SK-N-SH (cell line): ENCODE measurements at regions not wholly inside any gene's neighbourhood (a gene's known extent, or its start where the extent isn't known, plus 50 kb on each side); places are given as distances from the start of the nearest gene placed in this dataset.

Experiments
- CTCF ChIA-PET: fragments of 300-600, 350-600 bp; formaldehyde crosslinking; extraction: SDS; loops from one replicate; lab custom pipeline; 2021; lab: Yijun Ruan, JAX
- POLR2A ChIA-PET: fragments of 350-600 bp; sonication (Branson Sonifier 250); formaldehyde crosslinking; extraction: SDS; loops from one replicate; lab custom pipeline; 2020; ENCODE audit warnings: antibody characterized with exemption, inconsistent platforms; lab: Yijun Ruan, JAX
- DNase-seq: peaks from one replicate; pipeline ENCODE4 v3.0.0; 2012
- H2AFZ ChIP-seq: fragments of 200-600 bp; sonication (generic); 2 replicates; pipeline ENCODE4 v1.8.1; 2016; ENCODE audit warnings: antibody characterized with exemption, mild to moderate bottlenecking, low read depth
- H3F3A ChIP-seq: fragments of 200-600 bp; sonication (generic); replicated peaks from 2 replicates; pipeline ENCODE3; 2016; ENCODE audit warnings: antibody characterized with exemption, mild to moderate bottlenecking; ENCODE audit not compliant: insufficient read depth
- H3K27ac ChIP-seq, 2 experiments: fragments of 200-500 bp in 1 of 2; fragments of 200-600 bp in 1 of 2; sonication (Bioruptor generic) in 1 of 2; sonication (generic), shearing (Covaris generic) in 1 of 2; 2 replicates each; pipeline versions ENCODE4 v1.5.1 to v1.6.1; 2014 to 2016; ENCODE audit warnings: low read depth in 2 of 2, inconsistent platforms in 1 of 2, low read length in 1 of 2, mild to moderate bottlenecking in 1 of 2, mixed read lengths in 1 of 2
- H3K27me3 ChIP-seq: fragments of 200-600 bp; sonication (generic), shearing (Covaris generic); 2 replicates; pipeline ENCODE4 v1.6.1; 2016; ENCODE audit warnings: mixed run types; ENCODE audit not compliant: insufficient read depth
- H3K36me3 ChIP-seq, 2 experiments: fragments of 200-500 bp in 1 of 2; fragments of 200-600 bp in 1 of 2; sonication (Bioruptor generic) in 1 of 2; sonication (generic) in 1 of 2; replicated peaks in 1 of 2; 2 replicates each; pipeline versions ENCODE3 to v1.5.1; 2014 to 2016; ENCODE audit warnings: low read length in 1 of 2, mild to moderate bottlenecking in 1 of 2; ENCODE audit not compliant: insufficient read depth in 2 of 2, control insufficient read depth in 1 of 2
- H3K4me1 ChIP-seq, 2 experiments: fragments of 200-500 bp in 1 of 2; fragments of 200-600 bp in 1 of 2; sonication (Bioruptor generic) in 1 of 2; sonication (generic), shearing (Covaris generic) in 1 of 2; 2 replicates each; pipeline versions ENCODE4 v1.5.1 to v1.6.1; 2014 to 2016; ENCODE audit warnings: low read depth in 1 of 2, low read length in 1 of 2, mixed run types in 1 of 2; ENCODE audit not compliant: insufficient read depth in 2 of 2, control insufficient read depth in 1 of 2
- H3K4me2 ChIP-seq: fragments of 200-600 bp; sonication (generic), shearing (Covaris generic); 2 replicates; pipeline ENCODE4 v1.6.1; 2017; ENCODE audit warnings: mixed run types
- H3K4me3 ChIP-seq, 2 experiments: fragments of 200-500 bp in 1 of 2; fragments of 200-600 bp in 1 of 2; sonication (Bioruptor generic) in 1 of 2; sonication (generic), shearing (Covaris generic) in 1 of 2; 2 replicates each; pipeline versions ENCODE4 v1.5.1 to v1.8.1; 2014 to 2016; ENCODE audit warnings: low read depth in 2 of 2, inconsistent platforms in 1 of 2, low read length in 1 of 2, mild to moderate bottlenecking in 1 of 2, mixed read lengths in 1 of 2, moderate library complexity in 1 of 2
- H3K79me2 ChIP-seq: fragments of 200-600 bp; sonication (generic); 2 replicates; pipeline ENCODE4 v1.8.1; 2017; ENCODE audit warnings: mild to moderate bottlenecking; ENCODE audit not compliant: insufficient read depth
- H3K9ac ChIP-seq: fragments of 200-600 bp; sonication (generic); 2 replicates; pipeline ENCODE4 v1.6.1; 2017; ENCODE audit warnings: mixed run types
- H3K9me2 ChIP-seq: fragments of 200-600 bp; sonication (generic); 2 replicates; pipeline ENCODE4 v1.6.1; 2017; ENCODE audit warnings: mixed run types
- H3K9me3 ChIP-seq: fragments of 200-600 bp; sonication (generic); 2 replicates; pipeline ENCODE4 v1.6.1; 2017; ENCODE audit warnings: mixed run types, mild to moderate bottlenecking, moderate library complexity
- H4K20me1 ChIP-seq: fragments of 200-600 bp; sonication (generic); 2 replicates; pipeline ENCODE4 v1.6.1; 2017; ENCODE audit warnings: mild to moderate bottlenecking, mixed run types; ENCODE audit not compliant: insufficient read depth
- CHD2 ChIP-seq: fragments of 150-350 bp; IDR thresholded peaks from 2 replicates; pipeline ENCODE4 v1.6.1; 2018; ENCODE audit warnings: low read length; ENCODE audit not compliant: partially characterized antibody
- ELF1 ChIP-seq: IDR thresholded peaks from 2 replicates; pipeline ENCODE4 v1.4.0; 2012
- FOXM1 ChIP-seq: IDR thresholded peaks from 2 replicates; pipeline ENCODE4 v1.4.0; 2012; ENCODE audit warnings: low read depth, mild to moderate bottlenecking
- GABPA ChIP-seq: IDR thresholded peaks from 2 replicates; pipeline ENCODE4 v1.4.0; 2012; ENCODE audit warnings: low read depth, mild to moderate bottlenecking
- MXI1 ChIP-seq: IDR thresholded peaks from 2 replicates; pipeline ENCODE4 v1.6.1; 2012; ENCODE audit warnings: mild to moderate bottlenecking, low read depth, low read length, improper control_type of control experiment
- POLR2AphosphoS5 ChIP-seq: IDR thresholded peaks from 2 replicates; pipeline ENCODE4 v1.6.1; 2012; ENCODE audit warnings: low read depth, low read length
- RCOR1 ChIP-seq: fragments of 150-350 bp; IDR thresholded peaks from 2 replicates; pipeline ENCODE4 v1.6.1; 2017; ENCODE audit warnings: antibody characterized with exemption, low read length
- RFX5 ChIP-seq: IDR thresholded peaks from 2 replicates; pipeline ENCODE4 v1.6.1; 2012; ENCODE audit warnings: mild to moderate bottlenecking, improper control_type of control experiment, low read length
- RXRA ChIP-seq: IDR thresholded peaks from 2 replicates; pipeline ENCODE4 v1.4.0; 2012; ENCODE audit warnings: low read depth, mild to moderate bottlenecking, borderline replicate concordance
- YY1 ChIP-seq: IDR thresholded peaks from 2 replicates; pipeline ENCODE4 v1.4.0; 2012; ENCODE audit warnings: low read depth, mild to moderate bottlenecking
- whole genome bisulfite sequencing: methylation state at CpG from one replicate; pipeline ENCODE4 v1.1.6; 2017; ENCODE audit warnings: low lambda C conversion rate; 5-methylcytosine and 5-hydroxymethylcytosine counted together
- TF ChIP-seq, protein P1 (sequence below): fragments of 200-600 bp; sonication (generic); IDR thresholded peaks from 2 replicates; pipeline ENCODE4 v1.6.1; 2017; ENCODE audit warnings: antibody characterized with exemption, mild to moderate bottlenecking, moderate library complexity

DNA sequence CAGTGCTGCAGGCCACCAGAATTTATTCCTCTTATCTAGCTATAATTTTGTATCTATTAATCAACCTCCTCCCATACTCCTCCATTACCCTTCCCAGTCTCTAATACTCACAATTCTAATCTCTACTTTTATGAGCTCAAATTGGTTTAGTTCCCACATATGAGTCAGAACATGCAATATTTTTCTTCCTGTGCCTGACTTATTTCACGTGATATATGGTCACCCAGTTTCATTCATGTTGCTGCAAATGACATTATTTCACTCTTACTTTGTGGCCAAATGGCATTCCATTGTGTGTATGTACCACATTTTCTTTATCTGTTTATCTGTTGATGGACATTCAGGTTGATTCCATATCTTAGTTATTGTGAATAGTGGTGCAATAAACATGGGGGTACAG, 483.5 kb downstream of the ACTRT1 start (continued):
- TF ChIP-seq MXI1 (no peak), CHD2 (no peak), YY1 (no peak), POLR2AphosphoS5 (no peak), GABPA (no peak), ELF1 (no peak)

DNA sequence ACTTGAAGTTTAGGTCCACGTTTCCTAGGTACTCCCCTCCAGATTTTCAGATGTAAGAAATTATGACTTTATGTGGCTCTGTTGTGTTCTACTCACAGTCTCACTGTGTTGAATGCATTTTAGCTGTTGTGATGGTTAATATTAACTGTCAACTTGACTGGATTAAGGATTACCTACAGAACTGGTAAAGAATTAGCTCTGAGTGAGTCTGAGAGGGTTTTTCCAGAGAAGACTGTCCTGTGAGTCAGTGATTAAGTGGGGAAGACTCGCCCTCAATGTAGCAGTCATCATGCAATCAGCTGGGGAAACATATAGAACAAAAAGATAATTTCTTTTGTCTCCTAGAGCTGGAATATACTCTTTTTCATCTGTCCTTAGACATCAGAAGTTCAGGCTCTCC, 493.4 kb downstream of the ACTRT1 start:
- no peaks in the 10 kb centered on the region for H3K9me3 ChIP-seq
- H4K20me1 ChIP-seq = no peaks in the 10 kb centered on the region
- H3K9ac ChIP-seq = no peak overlapping the region
- H3F3A ChIP-seq = no peaks in the 10 kb centered on the region
- no peaks in the 10 kb centered on the region for H3K27me3 ChIP-seq
- TF ChIP-seq, protein P1, sequence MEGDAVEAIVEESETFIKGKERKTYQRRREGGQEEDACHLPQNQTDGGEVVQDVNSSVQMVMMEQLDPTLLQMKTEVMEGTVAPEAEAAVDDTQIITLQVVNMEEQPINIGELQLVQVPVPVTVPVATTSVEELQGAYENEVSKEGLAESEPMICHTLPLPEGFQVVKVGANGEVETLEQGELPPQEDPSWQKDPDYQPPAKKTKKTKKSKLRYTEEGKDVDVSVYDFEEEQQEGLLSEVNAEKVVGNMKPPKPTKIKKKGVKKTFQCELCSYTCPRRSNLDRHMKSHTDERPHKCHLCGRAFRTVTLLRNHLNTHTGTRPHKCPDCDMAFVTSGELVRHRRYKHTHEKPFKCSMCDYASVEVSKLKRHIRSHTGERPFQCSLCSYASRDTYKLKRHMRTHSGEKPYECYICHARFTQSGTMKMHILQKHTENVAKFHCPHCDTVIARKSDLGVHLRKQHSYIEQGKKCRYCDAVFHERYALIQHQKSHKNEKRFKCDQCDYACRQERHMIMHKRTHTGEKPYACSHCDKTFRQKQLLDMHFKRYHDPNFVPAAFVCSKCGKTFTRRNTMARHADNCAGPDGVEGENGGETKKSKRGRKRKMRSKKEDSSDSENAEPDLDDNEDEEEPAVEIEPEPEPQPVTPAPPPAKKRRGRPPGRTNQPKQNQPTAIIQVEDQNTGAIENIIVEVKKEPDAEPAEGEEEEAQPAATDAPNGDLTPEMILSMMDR = no peak
- no peak for TF ChIP-seq RCOR1
- TF ChIP-seq, all 33 proteins: peak for 0
- Histone ChIP-seq H3K4me2 (no peak overlapping the region), H3K27ac (no peak overlapping the region), H3K79me2 (no peaks in the 10 kb centered on the region), H3K4me1 (no peaks in the 10 kb centered on the region), H3K9me2 (no peaks in the 10 kb centered on the region), H3K4me3 (no peak overlapping the region), H2AFZ (no peak overlapping the region), H3K36me3 (no peaks in the 10 kb centered on the region)
- 0% methylated on average over 2 of the region's 2 CpGs for WGBS
- DNase-seq = no peak
- POLR2A ChIA-PET = no interaction called here
- CTCF ChIA-PET = no interaction called here

DNA sequence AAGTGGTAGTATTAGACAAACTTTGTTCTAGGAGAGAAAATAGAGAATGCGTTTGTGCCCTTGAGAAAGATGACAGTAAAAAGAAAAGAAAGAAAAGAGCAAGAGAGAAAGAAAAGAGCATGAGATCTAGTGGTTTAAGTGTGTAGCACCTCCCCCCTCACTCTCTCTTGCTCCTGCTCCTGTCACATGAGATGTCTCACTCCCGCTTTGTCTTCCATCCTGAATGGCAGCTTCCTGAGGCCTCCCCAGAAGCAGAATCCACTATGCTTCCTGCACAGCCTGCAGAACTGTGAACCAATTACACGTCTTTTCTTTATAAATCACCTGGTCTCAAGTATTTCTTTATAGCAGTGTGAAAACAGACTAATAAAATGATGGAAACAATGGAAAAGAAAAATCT, 499.6 kb downstream of the ACTRT1 start:
- no peak overlapping the region for H3K27ac ChIP-seq
- CTCF ChIA-PET = no interaction called here
- H3K9ac ChIP-seq = no peak overlapping the region
- TF ChIP-seq RXRA (no peak), RFX5 (no peak), YY1 (no peak)
- no peak overlapping the region for H3K4me3 ChIP-seq
- WGBS = 0% methylated on average over 3 of the region's 3 CpGs
- no peaks in the 10 kb centered on the region for H3F3A ChIP-seq
- no peaks in the 10 kb centered on the region for H3K27me3 ChIP-seq
- POLR2A ChIA-PET = no interaction called here
- H4K20me1 ChIP-seq = no peaks in the 10 kb centered on the region
- H3K79me2 ChIP-seq = no peaks in the 10 kb centered on the region
- H2AFZ ChIP-seq = no peak overlapping the region
- no peaks in the 10 kb centered on the region for H3K9me3 ChIP-seq
- H3K9me2 ChIP-seq = no peaks in the 10 kb centered on the region
- DNase-seq = no peak
- no peak overlapping the region for H3K4me2 ChIP-seq
- no peaks in the 10 kb centered on the region for H3K4me1 ChIP-seq
- H3K36me3 ChIP-seq = no peaks in the 10 kb centered on the region

DNA sequence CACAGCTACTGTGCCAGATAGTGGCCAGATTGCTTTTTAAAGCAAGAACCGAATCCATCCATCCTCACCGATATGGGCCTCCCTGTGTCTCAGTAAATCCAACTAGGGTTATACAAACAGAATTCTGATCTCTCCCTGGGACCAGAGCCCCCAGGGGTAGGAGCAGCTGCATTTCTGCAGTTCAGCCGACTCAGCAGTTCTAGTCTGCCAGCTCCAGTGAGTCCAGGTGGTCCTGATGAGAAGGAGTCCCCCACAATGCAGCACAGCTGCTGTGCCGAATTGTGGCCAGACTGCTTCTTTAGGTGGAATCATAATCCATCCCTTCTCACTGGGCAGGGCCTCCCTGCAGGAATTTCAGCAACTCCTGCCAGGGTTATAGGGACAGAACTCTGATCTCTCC, 532.9 kb downstream of the ACTRT1 start:
- Histone ChIP-seq H3K9ac (no peak overlapping the region), H2AFZ (no peak overlapping the region), H3K27ac (no peak overlapping the region)
- no peak for TF ChIP-seq FOXM1
- TF ChIP-seq, all 33 proteins: peak for 0
- CTCF ChIA-PET = no interaction called here
- Histone ChIP-seq H3K4me3 (no peak overlapping the region), H3K9me2 (no peaks in the 10 kb centered on the region), H4K20me1 (no peaks in the 10 kb centered on the region), H3K36me3 (no peaks in the 10 kb centered on the region), H3K4me1 (no peaks in the 10 kb centered on the region), H3K79me2 (no peaks in the 10 kb centered on the region), H3K9me3 (0 out of 2 replicates have a peak, but pooled peaks cover 3% of the 10 kb centered on the region), H3K27me3 (no peaks in the 10 kb centered on the region), H3K4me2 (no peak overlapping the region), H3F3A (no peaks in the 10 kb centered on the region)
- 0% methylated on average over 3 of the region's 4 CpGs for WGBS
- POLR2A ChIA-PET = no interaction called here
- no peak for DNase-seq
